ENCODE measurements at regions not wholly inside any gene's neighbourhood (a gene's known extent, or its start where the extent isn't known, plus 50 kb on each side); places are given as distances from the start of the nearest gene placed in this dataset.

GRCh38 chr9:24488896-24489295, 56.8 kb downstream of the IZUMO3 start:
- Mint-ChIP-seq H3K4me3 (no peak overlapping the region), H3K4me1 (ENCODE audit: low read depth) (no peaks in the 10 kb centered on the region), H3K27me3 (ENCODE audit: low read depth) (no peaks in the 10 kb centered on the region), H3K9me3 (peaks cover 24% of the 10 kb centered on the region), H3K27ac (no peak overlapping the region), H3K36me3 (ENCODE audit: low read depth) (no peaks in the 10 kb centered on the region)

GRCh38 chr9:24487946-24488345, 57.8 kb downstream of the IZUMO3 start:
- no peaks in the 10 kb centered on the region for H3K4me1 Mint-ChIP-seq (ENCODE audit: low read depth)
- peaks cover 19% of the 10 kb centered on the region for H3K9me3 Mint-ChIP-seq
- H3K36me3 Mint-ChIP-seq (ENCODE audit: low read depth): no peaks in the 10 kb centered on the region
- no peaks in the 10 kb centered on the region for H3K27me3 Mint-ChIP-seq (ENCODE audit: low read depth)
- no peak overlapping the region for H3K4me3 Mint-ChIP-seq
- no peak overlapping the region for H3K27ac Mint-ChIP-seq

GRCh38 chr9:24487250-24487861, 58.3 kb downstream of the IZUMO3 start:
- peaks cover 19% of the 10 kb centered on the region for H3K9me3 Mint-ChIP-seq
- H3K27ac Mint-ChIP-seq: no peak overlapping the region
- H3K36me3 Mint-ChIP-seq (ENCODE audit: low read depth): no peaks in the 10 kb centered on the region
- H3K4me3 Mint-ChIP-seq: no peak overlapping the region
- H3K4me1 Mint-ChIP-seq (ENCODE audit: low read depth): no peaks in the 10 kb centered on the region
- no peaks in the 10 kb centered on the region for H3K27me3 Mint-ChIP-seq (ENCODE audit: low read depth)

- H3K4me1 Mint-ChIP-seq (ENCODE audit: low read depth): no peaks in the 10 kb centered on the region
- no peak overlapping the region for H3K4me3 Mint-ChIP-seq
Observed at GRCh38 chr9:24479361-24480059, 66.2 kb downstream of the IZUMO3 start.

GRCh38 chr9:24464319-24464951, 81.3 kb downstream of the IZUMO3 start:
- no peak overlapping the region for H3K4me3 Mint-ChIP-seq
- H3K27me3 Mint-ChIP-seq (ENCODE audit: low read depth): no peaks in the 10 kb centered on the region
- peaks cover 15% of the 10 kb centered on the region for H3K9me3 Mint-ChIP-seq
- no peaks in the 10 kb centered on the region for H3K4me1 Mint-ChIP-seq (ENCODE audit: low read depth)
- no peaks in the 10 kb centered on the region for H3K36me3 Mint-ChIP-seq (ENCODE audit: low read depth)
- H3K27ac Mint-ChIP-seq: no peak overlapping the region

More at GRCh38 chr9:24479361-24480059, 66.2 kb downstream of the IZUMO3 start:
- Mint-ChIP-seq H3K9me3 (peaks cover 16% of the 10 kb centered on the region), H3K27me3 (ENCODE audit: low read depth) (no peaks in the 10 kb centered on the region), H3K27ac (no peak overlapping the region), H3K36me3 (ENCODE audit: low read depth) (no peaks in the 10 kb centered on the region)

- no peak overlapping the region for H3K4me3 Mint-ChIP-seq
- H3K36me3 Mint-ChIP-seq (ENCODE audit: low read depth): no peaks in the 10 kb centered on the region
- no peaks in the 10 kb centered on the region for H3K27me3 Mint-ChIP-seq (ENCODE audit: low read depth)
- H3K9me3 Mint-ChIP-seq: peaks cover 11% of the 10 kb centered on the region
- no peak overlapping the region for H3K27ac Mint-ChIP-seq
- H3K4me1 Mint-ChIP-seq (ENCODE audit: low read depth): no peaks in the 10 kb centered on the region
Observed at GRCh38 chr9:24462951-24463350, 82.7 kb downstream of the IZUMO3 start.

- Mint-ChIP-seq H3K36me3 (ENCODE audit: low read depth) (no peaks in the 10 kb centered on the region), H3K9me3 (peaks cover 11% of the 10 kb centered on the region), H3K4me1 (ENCODE audit: low read depth) (no peaks in the 10 kb centered on the region), H3K4me3 (no peak overlapping the region), H3K27ac (no peak overlapping the region), H3K27me3 (ENCODE audit: low read depth) (no peaks in the 10 kb centered on the region)
Observed at GRCh38 chr9:24460781-24461180, 84.9 kb downstream of the IZUMO3 start.

- H3K4me3 Mint-ChIP-seq: no peak overlapping the region
- no peak overlapping the region for H3K27ac Mint-ChIP-seq
- no peaks in the 10 kb centered on the region for H3K36me3 Mint-ChIP-seq (ENCODE audit: low read depth)
- H3K9me3 Mint-ChIP-seq: peaks cover 9% of the 10 kb centered on the region
- no peaks in the 10 kb centered on the region for H3K4me1 Mint-ChIP-seq (ENCODE audit: low read depth)
- no peaks in the 10 kb centered on the region for H3K27me3 Mint-ChIP-seq (ENCODE audit: low read depth)
Observed at GRCh38 chr9:24459953-24460352, 85.7 kb downstream of the IZUMO3 start.

GRCh38 chr9:24451346-24451745, 94.4 kb downstream of the IZUMO3 start:
- H3K36me3 Mint-ChIP-seq (ENCODE audit: low read depth): no peaks in the 10 kb centered on the region
- no peaks in the 10 kb centered on the region for H3K4me1 Mint-ChIP-seq (ENCODE audit: low read depth)
- H3K27me3 Mint-ChIP-seq (ENCODE audit: low read depth): no peaks in the 10 kb centered on the region
- peaks cover 9% of the 10 kb centered on the region for H3K9me3 Mint-ChIP-seq
- no peak overlapping the region for H3K27ac Mint-ChIP-seq
- no peak overlapping the region for H3K4me3 Mint-ChIP-seq

- Mint-ChIP-seq H3K36me3 (ENCODE audit: low read depth) (no peaks in the 10 kb centered on the region), H3K27me3 (ENCODE audit: low read depth) (no peaks in the 10 kb centered on the region), H3K4me3 (no peak overlapping the region), H3K27ac (no peak overlapping the region), H3K4me1 (ENCODE audit: low read depth) (no peaks in the 10 kb centered on the region), H3K9me3 (peaks cover 12% of the 10 kb centered on the region)
Observed at GRCh38 chr9:24449976-24450375, 95.7 kb downstream of the IZUMO3 start.

GRCh38 chr9:24439456-24439855, 106.2 kb downstream of the IZUMO3 start:
- no peaks in the 10 kb centered on the region for H3K4me1 Mint-ChIP-seq (ENCODE audit: low read depth)
- H3K9me3 Mint-ChIP-seq: peaks cover 20% of the 10 kb centered on the region
- no peak overlapping the region for H3K27ac Mint-ChIP-seq
- H3K27me3 Mint-ChIP-seq (ENCODE audit: low read depth): no peaks in the 10 kb centered on the region
- no peak overlapping the region for H3K4me3 Mint-ChIP-seq
- H3K36me3 Mint-ChIP-seq (ENCODE audit: low read depth): no peaks in the 10 kb centered on the region

- Mint-ChIP-seq H3K4me1 (ENCODE audit: low read depth) (no peaks in the 10 kb centered on the region), H3K9me3 (peaks cover 25% of the 10 kb centered on the region), H3K27me3 (ENCODE audit: low read depth) (no peaks in the 10 kb centered on the region), H3K4me3 (no peak overlapping the region), H3K27ac (no peak overlapping the region), H3K36me3 (ENCODE audit: low read depth) (no peaks in the 10 kb centered on the region)
Observed at GRCh38 chr9:24438876-24439275, 106.8 kb downstream of the IZUMO3 start.

GRCh38 chr9:24436761-24437160, 108.9 kb downstream of the IZUMO3 start:
- Mint-ChIP-seq H3K9me3 (peaks cover 19% of the 10 kb centered on the region), H3K27me3 (ENCODE audit: low read depth) (no peaks in the 10 kb centered on the region), H3K4me3 (no peak overlapping the region)

GRCh38 chr9:24434183-24434582, 111.5 kb downstream of the IZUMO3 start:
- H3K36me3 Mint-ChIP-seq (ENCODE audit: low read depth): no peaks in the 10 kb centered on the region
- H3K9me3 Mint-ChIP-seq: peaks cover 14% of the 10 kb centered on the region
- H3K27ac Mint-ChIP-seq: no peak overlapping the region
- no peak overlapping the region for H3K4me3 Mint-ChIP-seq
- H3K27me3 Mint-ChIP-seq (ENCODE audit: low read depth): no peaks in the 10 kb centered on the region
- H3K4me1 Mint-ChIP-seq (ENCODE audit: low read depth): no peaks in the 10 kb centered on the region

More at GRCh38 chr9:24436761-24437160, 108.9 kb downstream of the IZUMO3 start:
- Mint-ChIP-seq H3K4me1 (ENCODE audit: low read depth) (no peaks in the 10 kb centered on the region), H3K27ac (no peak overlapping the region), H3K36me3 (ENCODE audit: low read depth) (no peaks in the 10 kb centered on the region)

- Mint-ChIP-seq H3K9me3 (peaks cover 16% of the 10 kb centered on the region), H3K4me1 (ENCODE audit: low read depth) (no peaks in the 10 kb centered on the region), H3K27me3 (ENCODE audit: low read depth) (no peaks in the 10 kb centered on the region), H3K27ac (no peak overlapping the region), H3K4me3 (no peak overlapping the region), H3K36me3 (ENCODE audit: low read depth) (no peaks in the 10 kb centered on the region)
Observed at GRCh38 chr9:24416136-24416535, 129.6 kb downstream of the IZUMO3 start.

Data from T-helper 1 cell treated with Interleukin-12 subunit alpha and Interleukin-12 subunit beta and Interleukin-4 antibody, amounts not matched to agents 30 μg/mL and 1 μg/mL, for 36 hours (primary cell).